ENCODE measurements at regions not wholly inside any gene's neighbourhood (a gene's known extent, or its start where the extent isn't known, plus 50 kb on each side); places are given as distances from the start of the nearest gene placed in this dataset.

GRCh38 chr10:76729346-76729745, 908.3 kb downstream of the KCNMA1 start:
- Histone ChIP-seq H3K79me2 (ENCODE audit: control insufficient read depth in 1 of 2, insufficient read depth in 2 of 2, low read length in 2 of 2) (no peaks in the 10 kb centered on the region), H2AK5ac (ENCODE audit: low read depth, low read length) (no peak overlapping the region), H2BK15ac (ENCODE audit: low read length) (no peak overlapping the region), H2AFZ (ENCODE audit: low read length) (no peak overlapping the region), H3K36me3 (ENCODE audit: control insufficient read depth in 2 of 4, insufficient read depth in 4 of 4, low read length in 3 of 4) (no peaks in the 10 kb centered on the region), H2BK5ac (ENCODE audit: low read depth, low read length) (no peak overlapping the region), H3K27ac (ENCODE audit: low read depth, low read length) (no peak overlapping the region), H4K8ac (ENCODE audit: extremely low read depth, insufficient read depth, low read length) (no peak overlapping the region), H4K5ac (ENCODE audit: insufficient read length, low read depth, low read length) (no peak overlapping the region), H3K4ac (replicated peaks; ENCODE audit: insufficient read length, low read depth, low read length) (no peak overlapping the region), H2BK20ac (ENCODE audit: low read length) (no peak overlapping the region), H3K9me3 (ENCODE audit: insufficient read depth in 2 of 2, low read depth in 1 of 2, low read length in 1 of 2) (peaks cover 2 to 6% of the 10 kb centered on the region in 2 experiments; a peak in 1 of 4 replicates), H4K91ac (replicated peaks; ENCODE audit: insufficient read length, low read length) (no peak overlapping the region), H3K23ac (ENCODE audit: insufficient read length) (no peak overlapping the region), H3K18ac (ENCODE audit: extremely low read depth, low read length) (no peak overlapping the region), H3K4me1 (replicated peaks in 1 of 4; ENCODE audit: control insufficient read depth in 3 of 4, insufficient read depth in 4 of 4, low read length in 3 of 4) (no peaks in the 10 kb centered on the region), H3K14ac (ENCODE audit: insufficient read length) (no peak overlapping the region), H3K4me2 (ENCODE audit: insufficient read depth in 1 of 2, low read depth in 2 of 2, low read length in 2 of 2) (no peak overlapping the region), H3K9ac (replicated peaks in 1 of 4; ENCODE audit: extremely low read depth in 1 of 4, low read depth in 3 of 4, low read length in 3 of 4) (no peak overlapping the region), H3K79me1 (ENCODE audit: low read depth, low read length) (no peaks in the 10 kb centered on the region), H4K20me1 (replicated peaks in 1 of 2; ENCODE audit: control insufficient read depth in 1 of 2, insufficient read depth in 2 of 2, low read length in 2 of 2) (no peaks in the 10 kb centered on the region), H2BK12ac (ENCODE audit: low read depth, low read length) (no peak overlapping the region), H3K23me2 (ENCODE audit: low read depth, low read length) (no peaks in the 10 kb centered on the region), H3K4me3 (ENCODE audit: extremely low read depth in 1 of 4, insufficient read depth in 2 of 4, low read depth in 3 of 4, low read length in 4 of 4) (no peak overlapping the region), H3K27me3 (replicated peaks in 1 of 4; ENCODE audit: control insufficient read depth in 3 of 4, extremely low read depth in 1 of 4, insufficient read depth in 3 of 4, low read length in 3 of 4) (no peaks in the 10 kb centered on the region), H3K56ac (replicated peaks; ENCODE audit: insufficient read length, low read depth, low read length) (no peak overlapping the region), H2BK120ac (replicated peaks; ENCODE audit: low read depth, low read length) (no peak overlapping the region)
- FAIRE-seq: no peak
- ChIA-PET CTCF (ENCODE audit: partially characterized antibody) (interaction anchor here (0.6 to 0.7 kb wide), 2 partner anchors 13 to 549 kb away, joined by 3 read pairs; no protein-coding TSS in a partner anchor), POLR2A (ENCODE audit: partially characterized antibody) (no interaction called here)
- DNase-seq (ENCODE audit: low read depth in 1 of 2, low spot score in 2 of 2): no peak
- TF ChIP-seq GABPA (IDR thresholded peaks at IDR 0.05; ENCODE audit: borderline replicate concordance, insufficient read depth, low read length) (no peak), SIX5 (IDR thresholded peaks at IDR 0.05; ENCODE audit: low read depth, low read length) (no peak)
